DMS153 (cell line): ENCODE measurements at regions not wholly inside any gene's neighbourhood (a gene's known extent, or its start where the extent isn't known, plus 50 kb on each side); places are given as distances from the start of the nearest gene placed in this dataset.
"Not testable (repeated sequence)": the region's sequence is repeated elsewhere in the genome, so short reads cannot be mapped to it uniquely, and the experiment has no call there.

Experiments used
- DNase-seq: peaks from one replicate; lab custom pipeline; 2025; lab: John Stamatoyannopoulos, UW

DNA sequence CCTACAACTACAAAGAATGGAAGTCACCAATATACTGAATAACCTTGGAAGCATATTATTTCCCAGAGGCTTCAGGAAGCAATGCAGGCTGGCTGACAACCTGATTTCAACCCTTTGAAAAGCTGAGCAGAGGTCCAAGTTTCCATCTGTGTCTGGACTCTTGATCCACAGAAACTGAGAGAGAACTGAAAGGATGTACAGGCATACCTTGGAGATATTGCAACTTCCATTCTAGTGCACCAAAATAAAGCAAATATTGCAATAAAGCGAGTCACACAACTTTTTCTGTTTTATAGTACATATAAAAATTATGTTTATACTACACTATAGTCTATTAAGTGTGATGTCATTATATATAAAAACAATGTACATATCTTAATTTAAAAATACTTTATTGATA lies 85.3 kb downstream of the TYW3 start:
- DNase-seq = no peak

DNA sequence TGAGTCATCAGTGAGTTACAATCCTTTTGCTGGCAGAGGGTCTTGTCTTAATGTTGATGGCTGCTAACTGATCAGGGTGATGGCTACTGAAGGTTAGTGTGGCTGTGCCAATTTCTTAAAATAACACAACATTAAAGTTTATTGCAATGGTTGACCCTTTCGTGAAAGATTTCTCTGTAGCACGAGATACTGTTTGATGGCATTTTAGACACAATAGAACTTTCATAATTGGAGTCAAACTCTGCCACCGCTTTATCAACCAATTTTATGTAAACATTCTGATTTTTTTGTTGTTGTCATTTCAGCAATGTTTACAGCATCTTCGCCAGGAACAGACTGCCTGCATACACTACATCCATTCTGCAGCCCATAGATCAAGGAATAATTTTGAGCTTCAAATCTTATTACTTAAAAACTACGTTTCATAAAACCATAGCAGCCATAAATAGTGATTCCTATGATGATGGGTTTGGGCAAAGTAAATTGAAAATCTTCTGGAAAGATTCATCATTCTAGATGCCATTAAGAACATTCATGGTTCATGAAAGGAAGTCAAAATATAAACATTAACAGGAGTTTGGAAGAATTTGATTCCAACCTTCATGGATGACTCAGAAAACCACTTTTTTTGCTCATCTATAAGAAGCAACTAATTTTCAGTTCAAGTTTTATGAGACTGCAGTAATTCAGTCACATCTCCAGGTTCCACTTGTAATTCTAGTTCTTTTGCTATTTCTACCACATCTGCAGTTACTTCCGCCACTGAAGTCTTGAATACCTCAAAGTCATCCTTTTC lies 85.9 kb downstream of the TYW3 start:
- no peak for DNase-seq

DNA sequence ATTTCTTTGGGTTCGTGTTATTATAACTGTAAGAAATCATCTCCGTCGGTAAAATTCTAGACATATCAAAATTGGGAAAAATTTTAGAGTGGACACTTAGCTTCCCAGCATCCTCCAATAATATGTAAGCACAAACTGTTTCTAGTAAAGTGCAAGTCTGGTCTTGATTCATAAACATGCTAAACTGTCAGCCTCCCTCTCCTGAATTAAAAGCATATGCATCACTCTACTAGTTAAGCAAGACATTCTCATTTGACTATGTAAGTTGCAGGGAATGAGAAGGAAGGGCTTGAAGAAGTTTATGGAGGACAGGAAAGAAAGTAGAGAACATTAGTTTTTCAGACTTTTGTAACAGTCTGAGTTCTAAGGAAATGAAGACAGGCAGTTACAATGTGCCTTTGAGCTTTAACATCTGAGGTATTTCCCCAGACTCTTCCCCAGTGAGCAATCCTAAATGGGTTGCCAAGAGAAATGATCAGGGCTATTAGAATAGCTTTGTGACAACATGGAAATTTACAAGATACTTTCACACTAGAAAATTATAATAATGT lies 90.0 kb downstream of the TYW3 start:
- DNase-seq = no peak

DNA sequence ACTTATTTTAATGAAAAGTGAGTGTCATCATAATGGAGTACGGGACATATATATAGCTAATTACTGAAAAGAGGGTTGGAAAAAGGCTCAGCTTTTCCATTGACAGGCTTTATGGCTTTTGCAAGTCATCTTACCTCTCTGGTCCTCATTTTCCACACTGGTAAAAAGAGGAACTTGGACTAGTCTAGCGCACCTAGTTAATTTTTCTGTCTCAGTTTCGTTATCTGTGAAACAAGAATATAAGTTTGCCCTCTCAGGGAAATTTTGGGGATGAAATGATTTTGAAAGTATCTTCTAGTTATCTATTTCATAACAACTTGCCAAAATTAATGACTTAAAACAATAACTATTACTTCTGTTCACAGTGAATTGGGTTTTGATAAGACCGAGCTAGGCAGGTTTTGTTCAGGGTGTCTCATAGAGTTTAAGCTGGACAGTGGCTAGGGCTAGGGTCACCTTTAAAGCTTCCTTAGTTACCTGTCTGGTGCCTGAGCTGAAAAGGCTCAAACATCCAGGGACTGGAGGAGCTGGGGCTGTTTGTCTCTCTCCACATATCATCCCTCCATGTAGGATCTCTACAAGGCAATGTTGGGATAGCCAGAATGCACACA lies 91.7 kb downstream of the TYW3 start:
- DNase-seq = no peak

DNA sequence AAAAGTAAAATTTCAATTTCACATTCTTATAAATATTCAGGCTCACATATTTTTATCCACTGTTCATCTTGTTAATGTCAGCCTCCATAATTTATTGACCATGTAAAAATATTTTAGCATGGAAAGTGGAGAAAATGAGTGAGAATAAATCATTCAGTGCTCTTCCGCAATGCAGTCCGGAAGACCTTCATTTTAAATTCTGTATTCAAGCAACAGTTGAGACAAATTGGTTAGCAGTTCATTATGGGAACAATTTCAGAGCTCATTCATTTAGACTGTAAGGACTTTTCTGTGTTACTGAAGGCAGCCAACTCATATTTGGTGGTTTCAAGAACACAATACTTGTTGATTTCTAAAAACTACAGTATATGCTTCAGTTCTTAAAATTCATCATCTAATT lies 97.8 kb downstream of the TYW3 start:
- DNase-seq = no peak

DNA sequence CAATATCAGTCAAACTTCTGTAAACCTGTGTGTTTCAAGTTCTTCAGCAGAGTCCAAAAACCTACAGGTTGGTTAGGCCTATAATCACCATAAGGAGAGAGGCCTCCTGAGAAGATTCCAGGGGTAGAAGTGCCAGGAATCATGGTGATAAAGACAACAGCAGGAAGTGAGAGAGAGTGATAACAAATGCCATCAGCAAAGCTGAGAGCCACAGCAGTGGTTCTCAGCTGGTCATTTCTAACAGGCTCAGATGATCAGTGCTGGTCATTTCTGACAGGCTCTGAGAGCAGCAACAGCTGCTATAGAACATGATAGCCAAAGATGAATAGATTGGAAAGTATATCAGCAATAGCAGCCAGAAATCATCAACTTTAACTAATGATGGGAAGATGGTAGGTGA lies 101.3 kb downstream of the TYW3 start:
- DNase-seq = no peak

DNA sequence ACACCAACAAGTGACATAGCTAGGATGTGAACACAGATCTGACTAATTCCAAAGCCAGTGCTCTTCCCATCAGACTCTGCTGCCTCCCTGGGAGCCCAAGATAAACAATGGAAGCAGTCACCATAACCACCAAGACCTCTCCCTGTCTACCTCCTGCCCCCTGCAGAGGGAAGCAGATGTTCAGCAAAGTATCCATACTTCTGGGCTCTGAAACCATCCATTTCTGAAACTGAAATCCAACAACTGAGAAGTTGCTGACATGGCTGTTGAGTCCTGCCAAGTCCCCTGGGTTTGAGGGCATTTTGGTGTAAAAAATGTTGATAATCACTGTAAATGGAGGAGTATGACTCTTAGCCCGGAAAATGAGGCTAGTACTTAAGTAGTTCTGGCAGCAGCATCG lies 102.1 kb downstream of the TYW3 start:
- no peak for DNase-seq

DNA sequence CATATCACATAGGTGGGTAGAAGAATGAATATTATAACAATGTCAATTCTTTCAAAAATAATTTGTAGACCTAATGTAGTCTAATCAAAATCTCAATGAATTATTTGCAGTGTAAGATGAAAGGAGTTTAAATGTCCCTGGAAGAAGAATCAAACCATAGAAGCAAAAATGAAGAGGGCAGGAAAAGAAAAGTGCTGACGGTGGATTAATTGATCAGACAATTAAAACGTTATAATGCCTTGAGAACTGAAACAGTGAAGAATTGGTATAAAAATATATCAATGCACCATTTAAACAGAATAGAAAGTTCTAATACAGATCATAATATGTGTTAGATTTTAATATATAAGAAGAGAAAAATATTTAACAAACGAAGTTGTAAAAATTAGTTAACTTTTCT lies 109.8 kb downstream of the TYW3 start:
- DNase-seq = no peak

DNA sequence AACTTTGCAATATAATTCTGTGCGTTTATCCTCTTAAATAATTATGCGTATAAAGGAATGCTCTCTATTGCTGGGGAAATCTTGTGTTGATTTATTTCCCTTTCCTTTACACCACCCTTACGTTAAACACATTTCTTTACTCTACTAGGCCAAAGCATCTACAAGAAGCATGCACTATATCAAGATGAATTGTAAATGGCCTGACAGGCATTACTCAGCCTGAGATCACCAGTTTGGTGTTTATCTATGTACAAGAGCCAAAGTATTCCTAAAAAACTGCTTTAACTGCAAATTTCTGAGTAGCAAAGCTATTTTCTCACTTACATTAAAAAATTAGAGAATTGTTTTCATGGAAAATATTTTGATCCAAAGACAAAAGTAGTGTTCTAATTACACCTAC lies 114.8 kb downstream of the TYW3 start:
- no peak for DNase-seq

DNA sequence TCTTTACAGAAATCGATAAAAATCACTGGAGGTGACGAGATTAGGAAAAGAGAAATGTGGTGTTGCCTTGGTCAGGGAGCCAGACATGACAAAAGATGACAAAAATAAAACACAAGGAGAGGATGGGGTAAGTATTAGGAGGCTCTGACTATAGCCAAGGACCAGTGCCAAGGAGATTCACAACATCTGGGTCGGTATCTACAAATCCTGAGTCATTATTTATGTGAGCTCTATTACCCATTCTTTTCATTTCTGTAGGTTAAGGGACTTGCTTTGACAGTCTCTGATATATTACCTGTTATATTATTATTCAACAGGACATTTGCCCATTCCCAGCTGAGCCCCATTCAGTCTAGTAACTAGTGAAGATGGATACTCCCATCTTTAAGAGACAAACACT lies 120.8 kb downstream of the TYW3 start:
- DNase-seq = no peak

DNA sequence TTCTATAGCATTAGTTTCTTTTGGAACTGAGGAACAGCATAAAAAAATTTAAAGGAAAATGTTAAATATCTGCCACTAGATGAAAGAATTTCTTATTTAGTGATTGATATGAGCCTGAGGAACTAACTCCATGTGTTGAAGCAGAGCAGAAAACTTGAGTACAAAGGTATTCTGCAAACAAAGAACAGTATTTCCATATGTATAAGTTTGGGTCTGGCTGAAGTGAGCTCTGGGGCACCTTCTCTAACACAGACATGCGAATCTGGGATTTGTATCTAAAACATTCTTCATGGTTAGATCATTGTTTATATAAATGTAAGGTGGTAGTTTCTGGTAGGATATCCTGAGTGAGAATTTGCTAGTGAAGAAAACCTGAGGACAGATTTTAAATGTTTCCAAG lies 123.2 kb downstream of the TYW3 start:
- DNase-seq = no peak

DNA sequence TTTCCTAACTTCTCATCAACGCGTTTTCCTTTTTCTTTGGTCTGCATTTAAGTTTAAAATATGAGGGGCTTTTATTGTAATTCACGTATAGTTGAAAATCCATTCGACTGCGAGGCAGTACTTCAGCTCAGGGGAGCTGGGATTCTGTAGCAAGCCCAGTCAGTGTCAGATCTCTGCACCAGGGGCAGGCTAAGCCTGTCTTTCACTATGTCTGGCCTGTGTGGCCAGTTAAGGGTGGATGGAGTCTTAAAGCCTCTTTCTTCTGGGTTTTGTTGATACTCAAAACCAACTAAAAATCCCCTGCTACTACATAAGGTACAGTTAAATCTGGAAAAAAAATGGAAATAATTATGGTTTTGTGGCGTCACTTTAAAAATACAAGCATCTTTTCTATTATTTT lies 124.7 kb downstream of the TYW3 start:
- no peak for DNase-seq

DNA sequence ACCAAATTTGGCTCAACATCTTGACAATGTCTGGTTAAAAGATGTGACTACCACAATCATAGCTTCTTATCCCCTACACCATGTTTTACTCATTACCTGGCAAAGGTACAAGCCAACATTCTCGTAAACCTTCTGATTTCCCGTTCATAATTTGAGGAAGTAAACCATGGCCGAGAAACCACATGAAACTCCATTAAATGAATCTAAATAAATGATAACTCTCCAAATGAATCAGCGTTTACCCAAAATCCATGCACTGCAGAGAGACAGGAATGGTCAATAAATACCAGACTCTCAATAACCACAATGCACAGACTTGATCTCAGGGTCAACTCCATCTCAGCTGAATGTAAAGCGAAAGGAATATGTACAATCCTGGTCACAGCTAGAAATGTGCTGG lies 125.2 kb downstream of the TYW3 start:
- DNase-seq = no peak

DNA sequence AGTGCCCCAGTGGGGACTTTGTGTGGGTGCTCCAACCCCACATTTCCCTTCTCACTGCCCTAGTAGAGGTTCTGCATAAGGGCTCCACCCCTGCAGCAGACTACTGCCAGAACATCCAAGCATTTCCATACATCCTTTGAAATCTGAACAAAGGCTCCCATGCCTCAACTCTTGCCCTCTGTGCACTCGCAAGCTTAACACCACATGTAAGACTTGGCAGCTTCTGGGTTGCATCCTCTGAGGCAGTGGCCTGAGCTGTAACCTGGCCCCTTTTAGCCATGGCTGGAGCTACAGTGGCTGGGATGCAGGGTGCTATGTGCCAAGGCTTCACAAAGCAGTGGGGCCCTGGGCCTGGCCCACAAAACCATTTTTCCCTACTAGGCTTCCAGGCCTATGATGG lies 128.9 kb downstream of the TYW3 start:
- no peak for DNase-seq

DNA sequence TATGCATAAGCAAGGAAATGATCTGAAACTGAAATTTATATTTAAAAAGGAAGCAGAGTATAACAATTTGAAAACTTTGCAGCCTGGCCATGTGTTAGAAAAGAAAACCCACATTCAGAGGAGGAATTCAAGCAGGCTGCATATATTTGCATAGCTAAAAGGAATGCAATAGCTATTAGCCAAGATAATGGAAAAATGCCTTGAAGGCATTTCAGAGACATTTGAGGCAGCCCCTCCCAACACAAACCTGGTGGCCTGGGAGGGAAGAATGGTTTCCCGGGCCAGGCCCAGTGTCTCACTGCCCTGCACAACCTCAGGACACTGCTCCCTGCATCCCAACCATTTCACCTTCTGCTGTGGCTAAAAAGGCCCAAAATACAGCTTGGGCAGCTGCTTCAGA lies 136.8 kb downstream of the TYW3 start:
- no peak for DNase-seq

DNA sequence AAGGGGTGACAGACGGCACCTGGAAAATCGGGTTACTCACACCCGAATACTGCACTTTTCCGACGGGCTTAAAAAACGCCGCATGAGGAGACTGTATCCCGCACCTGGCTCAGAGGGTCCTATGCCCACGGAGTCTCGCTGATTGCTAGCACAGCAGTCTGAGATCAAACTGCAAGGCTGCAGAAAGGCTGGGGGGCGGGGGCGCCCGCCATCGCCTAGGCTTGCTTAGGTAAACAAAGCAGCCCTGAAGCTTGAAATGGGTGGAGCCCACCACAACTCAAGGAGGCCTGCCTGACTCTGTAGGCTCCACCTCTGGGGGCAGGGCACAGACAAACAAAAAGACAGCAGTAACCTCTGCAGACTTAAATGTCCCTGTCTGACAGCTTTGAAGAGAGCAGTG lies 144.4 kb downstream of the TYW3 start:
- DNase-seq = not testable (repeated sequence)

DNA sequence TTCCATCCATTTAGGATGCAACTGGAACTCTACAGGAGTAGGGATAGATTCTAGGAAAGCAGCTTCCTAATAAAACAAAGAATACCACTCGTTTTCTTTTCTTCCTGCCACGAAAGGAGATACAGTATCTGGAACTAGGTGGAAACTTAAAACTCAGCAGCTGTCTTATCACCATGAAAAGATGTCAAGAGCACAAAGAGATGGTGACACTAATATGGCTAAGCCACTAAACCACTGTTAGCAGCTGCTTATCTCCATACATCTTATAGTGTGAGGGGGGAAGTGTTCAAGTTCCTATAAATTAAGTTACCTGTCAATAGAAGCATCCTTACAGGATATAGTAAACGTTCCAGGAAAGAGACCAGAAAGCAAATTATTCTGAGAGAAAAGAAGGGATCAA lies 162.5 kb downstream of the TYW3 start:
- DNase-seq = no peak

DNA sequence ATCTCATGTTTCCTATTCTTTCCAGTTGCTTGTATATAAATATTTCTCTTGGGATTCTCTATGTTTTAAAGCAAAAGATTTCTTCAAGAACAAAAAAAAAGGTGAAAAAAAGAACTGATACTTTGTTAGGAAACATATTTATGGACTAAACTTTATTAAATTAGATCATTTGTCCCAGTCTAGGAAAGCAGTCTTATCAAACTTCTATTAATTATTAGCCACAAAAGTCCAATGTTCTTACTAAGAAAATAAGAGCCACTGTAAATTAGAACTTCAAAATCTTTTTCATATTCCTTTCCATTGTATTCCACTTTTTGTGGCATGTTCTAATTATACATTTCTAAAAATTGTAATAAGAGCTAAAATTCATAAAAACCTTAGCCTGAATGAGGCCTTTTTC lies 175.2 kb downstream of the TYW3 start:
- no peak for DNase-seq

DNA sequence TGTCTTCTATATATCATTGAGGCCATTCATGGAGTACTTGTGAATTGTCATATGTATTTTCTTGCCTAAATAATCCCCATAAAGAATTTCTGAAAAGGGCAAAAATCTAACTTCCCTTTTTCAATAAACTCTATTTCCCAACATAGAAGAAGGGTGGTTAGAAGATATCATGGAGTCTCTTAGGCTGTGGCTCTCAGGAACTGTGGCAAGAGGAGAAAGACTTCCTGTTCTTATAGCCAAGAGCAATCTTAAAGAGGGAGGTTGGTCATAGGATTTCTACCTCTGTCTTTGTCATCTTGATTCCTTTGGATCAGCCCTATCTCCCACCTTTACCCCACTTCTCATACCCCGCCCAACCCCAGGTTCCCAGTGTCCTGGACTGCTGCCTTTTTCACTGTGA lies 175.8 kb downstream of the TYW3 start:
- DNase-seq = no peak

DNA sequence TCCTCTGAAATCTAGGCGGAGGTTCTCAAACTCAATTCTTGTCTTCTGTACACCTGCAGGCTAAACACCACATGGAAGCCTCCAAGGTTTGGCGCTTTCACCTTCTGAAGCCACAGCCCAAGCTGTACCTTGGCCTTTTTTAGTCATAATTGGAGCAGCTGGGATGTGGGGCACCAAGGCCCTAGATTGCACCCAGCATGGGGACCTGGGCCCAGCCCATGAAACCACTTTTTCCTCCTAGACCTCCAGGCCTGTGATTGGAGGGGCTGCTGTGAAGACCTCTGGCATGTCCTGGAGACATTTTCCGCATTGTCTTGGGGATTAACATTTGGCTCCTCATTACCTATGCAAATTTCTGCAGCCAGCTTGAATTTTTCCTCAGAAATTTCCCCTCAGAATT lies 181.0 kb downstream of the TYW3 start:
- no peak for DNase-seq

DNA sequence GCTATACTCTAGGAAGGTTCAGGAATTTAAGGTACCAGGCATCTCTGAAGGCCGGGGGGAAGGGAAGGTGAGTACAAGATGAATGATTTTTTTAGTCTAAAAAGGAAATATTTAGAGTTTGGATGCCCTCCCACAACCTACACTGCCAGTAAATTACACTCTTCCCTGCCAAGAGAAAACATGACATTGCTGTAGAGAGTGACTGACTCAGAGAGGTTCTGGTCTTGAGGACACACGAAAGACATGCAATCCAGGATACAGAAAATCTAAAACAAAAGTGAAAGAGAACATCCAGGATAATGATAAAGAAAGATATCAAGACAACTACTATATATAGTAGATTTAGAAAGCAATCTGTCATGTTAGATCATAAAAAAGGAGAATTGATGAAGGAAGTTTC lies 200.5 kb downstream of the TYW3 start:
- DNase-seq = no peak

DNA sequence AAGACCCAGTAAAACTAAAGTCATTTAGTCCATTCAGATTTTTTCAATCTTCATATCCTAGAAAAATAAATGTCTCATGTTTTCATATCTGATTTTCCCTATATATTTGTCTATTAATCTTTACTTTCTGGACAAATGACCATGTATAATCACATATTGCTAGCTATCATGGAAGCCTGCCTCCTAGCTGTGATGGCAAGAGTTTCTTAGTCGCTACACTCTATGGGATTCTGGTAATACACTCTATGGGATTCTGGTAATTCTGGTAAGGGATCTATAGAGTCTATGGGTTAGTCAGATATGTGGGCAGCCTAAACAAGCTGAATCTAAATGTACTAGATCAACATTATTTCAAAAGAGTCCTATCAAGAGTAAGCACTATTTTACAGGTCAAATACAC lies 198.7 kb upstream of the LHX8 start:
- DNase-seq = no peak

DNA sequence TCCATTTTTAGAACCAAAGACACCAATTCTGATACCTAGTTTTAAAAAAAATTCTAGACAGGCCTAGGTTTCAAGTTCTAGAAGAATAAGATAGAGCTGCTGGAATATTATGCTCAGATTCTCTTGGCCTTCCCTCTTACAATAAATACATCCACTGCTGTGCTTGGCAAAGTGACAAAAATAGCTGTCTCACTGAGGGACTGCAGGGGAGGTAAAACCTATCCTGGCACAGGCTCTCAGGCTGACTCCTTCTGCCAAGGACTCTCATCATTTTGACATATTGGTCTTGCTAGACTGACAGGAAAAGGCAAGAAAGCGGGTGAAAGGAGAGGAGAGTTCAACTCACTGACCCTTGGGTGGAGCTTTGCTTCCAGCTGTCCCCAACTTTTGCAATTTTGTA lies 197.0 kb upstream of the LHX8 start:
- DNase-seq = peak; percentile 79

DNA sequence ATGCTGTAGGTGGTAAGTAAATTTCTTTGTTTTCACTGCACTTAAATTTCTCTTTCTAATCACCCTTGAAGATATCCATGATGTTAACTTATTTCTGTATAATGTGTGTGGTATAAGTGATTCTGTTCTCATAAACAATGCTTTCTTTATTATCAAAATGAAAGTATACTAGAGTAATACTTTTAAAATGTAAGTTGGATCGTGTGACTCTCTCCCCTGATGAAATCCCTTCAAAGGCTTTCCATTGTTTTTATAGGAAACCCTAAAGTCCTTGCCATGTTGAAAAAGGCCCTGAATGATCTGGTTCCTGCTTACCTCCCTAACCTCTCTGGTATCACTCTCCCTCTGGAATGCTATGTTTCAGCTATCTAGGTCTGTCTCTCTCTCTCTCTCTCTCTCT lies 191.1 kb upstream of the LHX8 start:
- no peak for DNase-seq
